ENCODE measurements at regions not wholly inside any gene's neighbourhood (a gene's known extent, or its start where the extent isn't known, plus 50 kb on each side); places are given as distances from the start of the nearest gene placed in this dataset.
"Not testable (repeated sequence)": the region's sequence is repeated elsewhere in the genome, so short reads cannot be mapped to it uniquely, and the experiment has no call there.

GRCh38 chr16:16938980-16939379 is 531.8 kb downstream of the XYLT1 start:
- Histone ChIP-seq H3K4me1 (ENCODE audit: control insufficient read depth, insufficient read depth, low read length) (peaks cover 21% of the 10 kb centered on the region), H3K27ac (ENCODE audit: low read depth, low read length) (no peak overlapping the region), H3K27me3 (ENCODE audit: control insufficient read depth, insufficient read depth, low read length) (no peaks in the 10 kb centered on the region), H3K9me3 (ENCODE audit: control insufficient read depth, insufficient read depth, low read depth, low read length) (no peaks in the 10 kb centered on the region), H3K4me3 (ENCODE audit: low read depth, low read length) (no peak overlapping the region), H3K9ac (ENCODE audit: low read length) (no peak overlapping the region), H3K36me3 (ENCODE audit: control insufficient read depth, insufficient read depth, low read length) (no peaks in the 10 kb centered on the region)

GRCh38 chr16:16940351-16940750 is 530.4 kb downstream of the XYLT1 start:
- H3K36me3 ChIP-seq (ENCODE audit: control insufficient read depth, insufficient read depth, low read length), result no peaks in the 10 kb centered on the region
- peak overlapping the region; percentile 37 for H3K4me3 ChIP-seq (ENCODE audit: low read depth, low read length)
- no peak overlapping the region for H3K9ac ChIP-seq (ENCODE audit: low read length)
- H3K27ac ChIP-seq (ENCODE audit: low read depth, low read length), result peak overlapping the region; percentile 73
- H3K27me3 ChIP-seq (ENCODE audit: control insufficient read depth, insufficient read depth, low read length), result no peaks in the 10 kb centered on the region
- peaks cover 27% of the 10 kb centered on the region for H3K4me1 ChIP-seq (ENCODE audit: control insufficient read depth, insufficient read depth, low read length)
- H3K9me3 ChIP-seq (ENCODE audit: control insufficient read depth, insufficient read depth, low read depth, low read length), result no peaks in the 10 kb centered on the region

GRCh38 chr16:16942849-16943248 is 527.9 kb downstream of the XYLT1 start:
- not testable (repeated sequence) for H3K27ac ChIP-seq (ENCODE audit: low read depth, low read length); H3K9ac ChIP-seq (ENCODE audit: low read length); H3K9me3 ChIP-seq (ENCODE audit: control insufficient read depth, insufficient read depth, low read depth, low read length); H3K36me3 ChIP-seq (ENCODE audit: control insufficient read depth, insufficient read depth, low read length); H3K27me3 ChIP-seq (ENCODE audit: control insufficient read depth, insufficient read depth, low read length); H3K4me3 ChIP-seq (ENCODE audit: low read depth, low read length)
- peaks cover 27% of the 10 kb centered on the region for H3K4me1 ChIP-seq (ENCODE audit: control insufficient read depth, insufficient read depth, low read length)

- Histone ChIP-seq H3K27ac (ENCODE audit: low read depth, low read length) (no peak overlapping the region), H3K4me3 (ENCODE audit: low read depth, low read length) (no peak overlapping the region), H3K4me1 (ENCODE audit: control insufficient read depth, insufficient read depth, low read length) (peaks cover 19% of the 10 kb centered on the region), H3K9me3 (ENCODE audit: control insufficient read depth, insufficient read depth, low read depth, low read length) (no peaks in the 10 kb centered on the region), H3K9ac (ENCODE audit: low read length) (no peak overlapping the region), H3K27me3 (ENCODE audit: control insufficient read depth, insufficient read depth, low read length) (no peaks in the 10 kb centered on the region), H3K36me3 (ENCODE audit: control insufficient read depth, insufficient read depth, low read length) (no peaks in the 10 kb centered on the region)
Observed at GRCh38 chr16:16945207-16945606, 525.6 kb downstream of the XYLT1 start.

- H3K9ac ChIP-seq (ENCODE audit: low read length), result no peak overlapping the region
- no peaks in the 10 kb centered on the region for H3K36me3 ChIP-seq (ENCODE audit: control insufficient read depth, insufficient read depth, low read length)
- no peak overlapping the region for H3K27ac ChIP-seq (ENCODE audit: low read depth, low read length)
- H3K4me1 ChIP-seq (ENCODE audit: control insufficient read depth, insufficient read depth, low read length), result no peaks in the 10 kb centered on the region
- H3K27me3 ChIP-seq (ENCODE audit: control insufficient read depth, insufficient read depth, low read length), result no peaks in the 10 kb centered on the region
- H3K9me3 ChIP-seq (ENCODE audit: control insufficient read depth, insufficient read depth, low read depth, low read length), result peaks cover 4% of the 10 kb centered on the region; the same call in 1 of the 2 replicates
- H3K4me3 ChIP-seq (ENCODE audit: low read depth, low read length), result no peak overlapping the region
Observed at GRCh38 chr16:16956376-16956775, 514.4 kb downstream of the XYLT1 start.

GRCh38 chr16:16960785-16961184 is 510.0 kb downstream of the XYLT1 start:
- Histone ChIP-seq H3K36me3 (ENCODE audit: control insufficient read depth, insufficient read depth, low read length) (no peaks in the 10 kb centered on the region), H3K4me3 (ENCODE audit: low read depth, low read length) (no peak overlapping the region), H3K27me3 (ENCODE audit: control insufficient read depth, insufficient read depth, low read length) (no peaks in the 10 kb centered on the region), H3K27ac (ENCODE audit: low read depth, low read length) (no peak overlapping the region), H3K4me1 (ENCODE audit: control insufficient read depth, insufficient read depth, low read length) (no peaks in the 10 kb centered on the region), H3K9me3 (ENCODE audit: control insufficient read depth, insufficient read depth, low read depth, low read length) (peaks cover 2% of the 10 kb centered on the region; the same call in 1 of the 2 replicates), H3K9ac (ENCODE audit: low read length) (no peak overlapping the region)

GRCh38 chr16:16966439-16966838 is 504.3 kb downstream of the XYLT1 start:
- Histone ChIP-seq H3K27me3 (ENCODE audit: control insufficient read depth, insufficient read depth, low read length) (no peaks in the 10 kb centered on the region; the same call in 1 of the 2 replicates), H3K27ac (ENCODE audit: low read depth, low read length) (no peak overlapping the region), H3K9ac (ENCODE audit: low read length) (no peak overlapping the region), H3K4me3 (ENCODE audit: low read depth, low read length) (no peak overlapping the region), H3K4me1 (ENCODE audit: control insufficient read depth, insufficient read depth, low read length) (no peaks in the 10 kb centered on the region), H3K36me3 (ENCODE audit: control insufficient read depth, insufficient read depth, low read length) (no peaks in the 10 kb centered on the region), H3K9me3 (ENCODE audit: control insufficient read depth, insufficient read depth, low read depth, low read length) (no peaks in the 10 kb centered on the region)

GRCh38 chr16:16971042-16971441 is 499.7 kb downstream of the XYLT1 start:
- H3K27me3 ChIP-seq (ENCODE audit: control insufficient read depth, insufficient read depth, low read length), result no peaks in the 10 kb centered on the region; the same call in 1 of the 2 replicates
- no peaks in the 10 kb centered on the region for H3K36me3 ChIP-seq (ENCODE audit: control insufficient read depth, insufficient read depth, low read length)
- H3K9me3 ChIP-seq (ENCODE audit: control insufficient read depth, insufficient read depth, low read depth, low read length), result no peaks in the 10 kb centered on the region
- H3K9ac ChIP-seq (ENCODE audit: low read length), result no peak overlapping the region
- H3K27ac ChIP-seq (ENCODE audit: low read depth, low read length), result no peak overlapping the region
- no peak overlapping the region for H3K4me3 ChIP-seq (ENCODE audit: low read depth, low read length)
- H3K4me1 ChIP-seq (ENCODE audit: control insufficient read depth, insufficient read depth, low read length), result no peaks in the 10 kb centered on the region

- H3K4me3 ChIP-seq (ENCODE audit: low read depth, low read length), result no peak overlapping the region
- no peak overlapping the region for H3K9ac ChIP-seq (ENCODE audit: low read length)
- no peaks in the 10 kb centered on the region for H3K36me3 ChIP-seq (ENCODE audit: control insufficient read depth, insufficient read depth, low read length)
- no peak overlapping the region for H3K27ac ChIP-seq (ENCODE audit: low read depth, low read length)
- H3K9me3 ChIP-seq (ENCODE audit: control insufficient read depth, insufficient read depth, low read depth, low read length), result no peaks in the 10 kb centered on the region
- H3K27me3 ChIP-seq (ENCODE audit: control insufficient read depth, insufficient read depth, low read length), result no peaks in the 10 kb centered on the region; the same call in 1 of the 2 replicates
- no peaks in the 10 kb centered on the region for H3K4me1 ChIP-seq (ENCODE audit: control insufficient read depth, insufficient read depth, low read length)
Observed at GRCh38 chr16:16972831-16973230, 497.9 kb downstream of the XYLT1 start.

- no peak overlapping the region for H3K9ac ChIP-seq (ENCODE audit: low read length)
- no peaks in the 10 kb centered on the region for H3K27me3 ChIP-seq (ENCODE audit: control insufficient read depth, insufficient read depth, low read length)
- no peaks in the 10 kb centered on the region for H3K4me1 ChIP-seq (ENCODE audit: control insufficient read depth, insufficient read depth, low read length)
- H3K4me3 ChIP-seq (ENCODE audit: low read depth, low read length), result no peak overlapping the region
- H3K9me3 ChIP-seq (ENCODE audit: control insufficient read depth, insufficient read depth, low read depth, low read length), result no peaks in the 10 kb centered on the region
- no peak overlapping the region for H3K27ac ChIP-seq (ENCODE audit: low read depth, low read length)
- no peaks in the 10 kb centered on the region for H3K36me3 ChIP-seq (ENCODE audit: control insufficient read depth, insufficient read depth, low read length)
Observed at GRCh38 chr16:16973707-16974591, 496.8 kb downstream of the XYLT1 start.

GRCh38 chr16:16982614-16983013 is 488.1 kb downstream of the XYLT1 start:
- no peaks in the 10 kb centered on the region for H3K27me3 ChIP-seq (ENCODE audit: control insufficient read depth, insufficient read depth, low read length)
- H3K9me3 ChIP-seq (ENCODE audit: control insufficient read depth, insufficient read depth, low read depth, low read length), result 0 out of 2 replicates have a peak, but pooled peaks cover 3% of the 10 kb centered on the region
- H3K36me3 ChIP-seq (ENCODE audit: control insufficient read depth, insufficient read depth, low read length), result no peaks in the 10 kb centered on the region
- H3K4me1 ChIP-seq (ENCODE audit: control insufficient read depth, insufficient read depth, low read length), result no peaks in the 10 kb centered on the region
- H3K27ac ChIP-seq (ENCODE audit: low read depth, low read length), result no peak overlapping the region
- H3K4me3 ChIP-seq (ENCODE audit: low read depth, low read length), result no peak overlapping the region
- H3K9ac ChIP-seq (ENCODE audit: low read length), result no peak overlapping the region

Data from HUES6 (cell line).